ENCODE measurements at regions not wholly inside any gene's neighbourhood (a gene's known extent, or its start where the extent isn't known, plus 50 kb on each side); places are given as distances from the start of the nearest gene placed in this dataset.

- no peaks in the 10 kb centered on the region for H3K9me3 ChIP-seq (ENCODE audit: control insufficient read depth in 4 of 4, insufficient read depth in 3 of 4, low read length in 3 of 4)
- ATAC-seq (ENCODE audit: insufficient read depth, low FRiP score): no peak
- whole genome bisulfite sequencing, 2 donors: 39 to 61% methylated on average over 6 of the region's 6 CpGs
- no peaks in the 10 kb centered on the region for H3K27me3 ChIP-seq (ENCODE audit: control insufficient read depth in 3 of 3, insufficient read depth in 3 of 3, low read length in 2 of 3)
- H3K36me3 ChIP-seq (ENCODE audit: control insufficient read depth in 4 of 4, insufficient read depth in 4 of 4, low read length in 4 of 4): no peaks in the 10 kb centered on the region
- peaks cover 0 to 33% (median 7%) of the 10 kb centered on the region in 5 donors for H3K4me1 ChIP-seq (ENCODE audit: control insufficient read depth in 5 of 5, insufficient read depth in 5 of 5, low read length in 5 of 5)
- DNase-seq: peak in 1 of 3 donors; percentile 39
- H3K27ac ChIP-seq (ENCODE audit: low read depth in 1 of 2, low read length in 1 of 2): no peak overlapping the region
- H3K9ac ChIP-seq (ENCODE audit: insufficient read depth in 1 of 2, low read length in 2 of 2): no peak overlapping the region
- no peak for TF ChIP-seq CTCF (IDR thresholded peaks at IDR 0.05; ENCODE audit: control extremely low read depth, extremely low read depth)
- H3K4me3 ChIP-seq: no peak overlapping the region
Measured at GRCh38 chr13:106630650-106631049, 62.7 kb upstream of the ARGLU1 start.

GRCh38 chr13:106630162-106630561 lies 62.2 kb upstream of the ARGLU1 start:
- H3K9ac ChIP-seq (ENCODE audit: insufficient read depth in 1 of 2, low read length in 2 of 2): no peak overlapping the region
- ATAC-seq (ENCODE audit: insufficient read depth, low FRiP score) (no peak), DNase-seq (peak in 1 of 3 donors; percentile 35)
- H3K4me3 ChIP-seq: no peak overlapping the region
- no peaks in the 10 kb centered on the region for H3K9me3 ChIP-seq (ENCODE audit: control insufficient read depth in 4 of 4, insufficient read depth in 3 of 4, low read length in 3 of 4)
- H3K4me1 ChIP-seq (ENCODE audit: control insufficient read depth in 5 of 5, insufficient read depth in 5 of 5, low read length in 5 of 5): peaks cover 0 to 33% (median 7%) of the 10 kb centered on the region in 5 donors
- H3K27ac ChIP-seq (ENCODE audit: low read depth in 1 of 2, low read length in 1 of 2): no peak overlapping the region
- TF ChIP-seq CTCF (IDR thresholded peaks at IDR 0.05; ENCODE audit: control extremely low read depth, extremely low read depth): no peak
- whole genome bisulfite sequencing, 2 donors: 84 to 88% methylated on average over 5 of the region's 5 CpGs
- H3K36me3 ChIP-seq (ENCODE audit: control insufficient read depth in 4 of 4, insufficient read depth in 4 of 4, low read length in 4 of 4): no peaks in the 10 kb centered on the region
- H3K27me3 ChIP-seq (ENCODE audit: control insufficient read depth in 3 of 3, insufficient read depth in 3 of 3, low read length in 2 of 3): no peaks in the 10 kb centered on the region

- H3K27ac ChIP-seq (ENCODE audit: low read depth in 1 of 2, low read length in 1 of 2): no peak overlapping the region
- no peak for TF ChIP-seq CTCF (IDR thresholded peaks at IDR 0.05; ENCODE audit: control extremely low read depth, extremely low read depth)
- H3K27me3 ChIP-seq (ENCODE audit: control insufficient read depth in 3 of 3, insufficient read depth in 3 of 3, low read length in 2 of 3): no peaks in the 10 kb centered on the region
- WGBS, 2 donors: 66 to 83% methylated on average over 2 of the region's 2 CpGs
- H3K36me3 ChIP-seq (ENCODE audit: control insufficient read depth in 4 of 4, insufficient read depth in 4 of 4, low read length in 4 of 4): no peaks in the 10 kb centered on the region
- H3K9me3 ChIP-seq (ENCODE audit: control insufficient read depth in 4 of 4, insufficient read depth in 3 of 4, low read length in 3 of 4): no peaks in the 10 kb centered on the region
- DNase-seq: peak; percentile 55 to 91 (median 91)
- H3K4me1 ChIP-seq (ENCODE audit: control insufficient read depth in 5 of 5, insufficient read depth in 5 of 5, low read length in 5 of 5): peaks cover 0 to 33% (median 7%) of the 10 kb centered on the region in 5 donors
- ATAC-seq (ENCODE audit: insufficient read depth, low FRiP score): no peak
- H3K9ac ChIP-seq (ENCODE audit: insufficient read depth in 1 of 2, low read length in 2 of 2): no peak overlapping the region
- no peak overlapping the region for H3K4me3 ChIP-seq
Measured at GRCh38 chr13:106628936-106629659, 61.2 kb upstream of the ARGLU1 start.

GRCh38 chr13:106626473-106626872 lies 58.5 kb upstream of the ARGLU1 start:
- DNase-seq (no peak), ATAC-seq (ENCODE audit: insufficient read depth, low FRiP score) (no peak)
- peaks cover 0 to 47% (median 7%) of the 10 kb centered on the region in 5 donors for H3K4me1 ChIP-seq (ENCODE audit: control insufficient read depth in 5 of 5, insufficient read depth in 5 of 5, low read length in 5 of 5)
- H3K9me3 ChIP-seq (ENCODE audit: control insufficient read depth in 4 of 4, insufficient read depth in 3 of 4, low read length in 3 of 4): no peaks in the 10 kb centered on the region
- no peak overlapping the region for H3K27ac ChIP-seq (ENCODE audit: low read depth in 1 of 2, low read length in 1 of 2)
- H3K9ac ChIP-seq (ENCODE audit: insufficient read depth in 1 of 2, low read length in 2 of 2): no peak overlapping the region
- no peak for TF ChIP-seq CTCF (IDR thresholded peaks at IDR 0.05; ENCODE audit: control extremely low read depth, extremely low read depth)
- no peak overlapping the region for H3K4me3 ChIP-seq
- H3K27me3 ChIP-seq (ENCODE audit: control insufficient read depth in 3 of 3, insufficient read depth in 3 of 3, low read length in 2 of 3): no peaks in the 10 kb centered on the region
- no peaks in the 10 kb centered on the region for H3K36me3 ChIP-seq (ENCODE audit: control insufficient read depth in 4 of 4, insufficient read depth in 4 of 4, low read length in 4 of 4)

Measured in lung (tissue), 11 donors.